Neural crest cell (in vitro differentiated cells): ENCODE measurements at regions not wholly inside any gene's neighbourhood (a gene's known extent, or its start where the extent isn't known, plus 50 kb on each side); places are given as distances from the start of the nearest gene placed in this dataset.

Experiments used
- DNase-seq: peaks from one replicate; pipeline ENCODE4 v3.0.0; 2021; ENCODE audit warnings: low read depth, mixed read lengths, low spot score
- H3K27ac Mint-ChIP-seq: one replicate; pipeline ENCODE4 v1.8.0; 2021; ENCODE audit warnings: mild to moderate bottlenecking, mixed read lengths; ENCODE audit not compliant: unreplicated experiment
- H3K27me3 Mint-ChIP-seq: 2 replicates; pipeline ENCODE4 v1.8.0; 2021; ENCODE audit warnings: low read depth, mild to moderate bottlenecking, mixed read lengths
- H3K36me3 Mint-ChIP-seq: 2 replicates; pipeline ENCODE4 v1.8.0; 2021; ENCODE audit warnings: low read depth, mild to moderate bottlenecking, mixed read lengths
- H3K4me1 Mint-ChIP-seq: 2 replicates; pipeline ENCODE4 v1.8.0; 2021; ENCODE audit warnings: mixed read lengths
- H3K4me3 Mint-ChIP-seq: one replicate; pipeline ENCODE4 v1.8.0; 2021; ENCODE audit warnings: mild to moderate bottlenecking, mixed read lengths
- H3K9me3 Mint-ChIP-seq: 2 replicates; pipeline ENCODE4 v1.8.0; 2021; ENCODE audit warnings: mixed read lengths
- CTCF ChIP-seq: fragments of 200-600 bp; sonication (generic); conservative IDR thresholded peaks from 2 replicates; pipeline ENCODE4 v1.5.0; 2021; ENCODE audit warnings: antibody characterized with exemption, mild to moderate bottlenecking

DNA sequence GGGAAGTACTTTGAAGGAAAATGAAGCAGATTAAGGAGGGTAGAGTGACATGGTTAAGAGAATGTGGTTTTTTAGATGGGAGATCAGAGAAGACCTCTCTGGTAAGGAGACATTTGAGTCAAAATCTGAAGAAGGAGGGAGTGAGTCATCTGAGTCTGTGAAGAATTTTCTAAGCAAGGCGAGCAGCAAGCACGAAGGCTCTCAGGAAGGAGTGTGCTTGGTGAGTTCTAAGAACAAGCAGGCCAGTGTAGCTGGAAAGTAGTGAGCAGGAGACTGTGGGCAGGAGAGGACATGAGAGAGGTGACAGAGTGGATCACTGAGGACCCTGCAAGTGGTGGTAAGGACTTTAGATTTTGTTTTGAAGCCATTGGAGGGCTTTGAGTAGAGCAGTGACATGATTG lies 76.3 kb upstream of the FUT8 start:
- TF ChIP-seq CTCF: no peak
- no peaks in the 10 kb centered on the region for H3K27me3 Mint-ChIP-seq
- peaks cover 3% of the 10 kb centered on the region for H3K9me3 Mint-ChIP-seq
- H3K36me3 Mint-ChIP-seq: no peaks in the 10 kb centered on the region
- no peak for DNase-seq
- no peak overlapping the region for H3K4me3 Mint-ChIP-seq
- peaks cover 7% of the 10 kb centered on the region for H3K4me1 Mint-ChIP-seq
- H3K27ac Mint-ChIP-seq: no peak overlapping the region

- peaks cover 3% of the 10 kb centered on the region for H3K9me3 Mint-ChIP-seq
- no peak overlapping the region for H3K27ac Mint-ChIP-seq
- H3K4me3 Mint-ChIP-seq: no peak overlapping the region
- H3K27me3 Mint-ChIP-seq: no peaks in the 10 kb centered on the region
- no peak for TF ChIP-seq CTCF
- no peaks in the 10 kb centered on the region for H3K36me3 Mint-ChIP-seq
- DNase-seq: no peak
- no peaks in the 10 kb centered on the region for H3K4me1 Mint-ChIP-seq
Observed at GRCh38 chr14:65339866-65340265, 72.7 kb upstream of the FUT8 start.

DNA sequence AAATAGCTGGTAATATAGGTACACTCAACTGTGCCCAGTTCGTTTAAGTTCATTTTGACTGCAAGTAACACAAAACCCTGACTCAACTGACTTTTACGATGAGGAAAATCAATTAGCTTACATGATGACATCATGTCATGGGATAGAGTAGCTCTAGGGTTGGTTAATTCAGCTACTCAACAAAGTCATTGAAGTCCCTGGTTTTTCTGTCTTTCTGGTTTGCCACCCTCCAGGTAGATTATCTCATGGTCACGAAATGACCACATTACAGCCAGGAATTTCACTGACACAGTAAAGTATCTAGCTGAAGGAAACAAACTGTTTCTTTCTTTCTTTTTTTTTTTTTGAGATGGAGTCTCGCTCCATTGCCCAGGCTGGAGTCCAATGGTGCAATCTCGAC lies 68.5 kb upstream of the FUT8 start:
- Mint-ChIP-seq H3K4me1 (peaks cover 9% of the 10 kb centered on the region), H3K36me3 (no peaks in the 10 kb centered on the region), H3K27me3 (no peaks in the 10 kb centered on the region), H3K4me3 (no peak overlapping the region), H3K9me3 (no peaks in the 10 kb centered on the region), H3K27ac (no peak overlapping the region)
- no peak for DNase-seq
- no peak for TF ChIP-seq CTCF

DNA sequence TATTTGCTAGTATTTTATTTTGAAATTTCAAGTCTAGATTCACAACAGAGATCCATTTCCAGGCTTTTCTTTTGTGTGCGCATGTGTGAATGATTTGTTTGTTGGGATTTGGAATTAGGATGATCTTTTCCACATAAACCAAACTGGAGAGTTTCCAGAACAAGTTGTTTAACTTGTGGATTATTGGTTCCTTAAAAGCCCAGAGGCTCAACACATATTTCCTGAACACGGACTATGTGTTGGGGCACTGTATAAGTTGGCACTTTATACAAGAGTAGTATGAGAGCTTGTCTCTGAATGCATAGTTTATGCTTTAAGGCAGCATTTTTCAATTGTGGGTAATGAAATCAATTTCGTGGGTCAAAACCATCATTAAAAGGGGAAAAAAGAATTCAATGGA lies 67.3 kb upstream of the FUT8 start:
- no peaks in the 10 kb centered on the region for H3K9me3 Mint-ChIP-seq
- no peak overlapping the region for H3K27ac Mint-ChIP-seq
- peaks cover 9% of the 10 kb centered on the region for H3K4me1 Mint-ChIP-seq
- no peak for TF ChIP-seq CTCF
- no peaks in the 10 kb centered on the region for H3K36me3 Mint-ChIP-seq
- no peak for DNase-seq
- no peaks in the 10 kb centered on the region for H3K27me3 Mint-ChIP-seq
- no peak overlapping the region for H3K4me3 Mint-ChIP-seq

DNA sequence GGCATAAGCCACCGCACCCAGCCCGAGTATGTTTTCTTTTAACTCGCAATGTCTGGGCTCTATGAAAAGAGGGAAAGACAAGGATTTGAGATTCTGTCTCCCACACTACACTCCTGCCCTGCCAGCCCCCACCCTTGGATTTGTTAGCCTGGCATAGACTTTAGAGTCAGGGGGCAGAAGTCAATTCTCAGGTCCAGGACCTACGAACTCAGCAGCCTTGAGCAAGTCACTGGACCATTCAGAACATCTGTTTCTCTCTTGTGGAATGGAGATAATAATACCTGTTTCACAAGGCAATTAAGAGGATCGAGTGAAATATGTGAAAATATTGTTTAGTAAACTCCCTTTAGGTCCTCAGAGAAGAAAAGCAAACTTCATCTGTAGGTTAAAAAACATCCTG lies 66.1 kb upstream of the FUT8 start:
- no peaks in the 10 kb centered on the region for H3K9me3 Mint-ChIP-seq
- H3K27me3 Mint-ChIP-seq: no peaks in the 10 kb centered on the region
- H3K36me3 Mint-ChIP-seq: no peaks in the 10 kb centered on the region
- no peak for TF ChIP-seq CTCF
- no peak for DNase-seq
- H3K27ac Mint-ChIP-seq: no peak overlapping the region
- no peak overlapping the region for H3K4me3 Mint-ChIP-seq
- peaks cover 9% of the 10 kb centered on the region for H3K4me1 Mint-ChIP-seq

GRCh38 chr14:65346895-65347294 lies 65.6 kb upstream of the FUT8 start:
- Mint-ChIP-seq H3K4me3 (no peak overlapping the region), H3K36me3 (no peaks in the 10 kb centered on the region), H3K9me3 (no peaks in the 10 kb centered on the region), H3K4me1 (peaks cover 9% of the 10 kb centered on the region), H3K27me3 (no peaks in the 10 kb centered on the region), H3K27ac (no peak overlapping the region)
- DNase-seq: no peak
- TF ChIP-seq CTCF: no peak
